WI38 (cell line): ENCODE measurements at regions not wholly inside any gene's neighbourhood (a gene's known extent, or its start where the extent isn't known, plus 50 kb on each side); places are given as distances from the start of the nearest gene placed in this dataset.

Source experiments
- H3K4me3 ChIP-seq: 2 replicates; pipeline ENCODE4 v1.5.1; 2011; ENCODE audit warnings: low read depth, mild to moderate bottlenecking, control low read depth, low read length
- TF ChIP-seq, protein P1 (sequence below): IDR thresholded peaks from 2 replicates; pipeline ENCODE4 v1.5.1; 2012; ENCODE audit warnings: low read depth, mild to moderate bottlenecking, control low read depth, low read length

DNA sequence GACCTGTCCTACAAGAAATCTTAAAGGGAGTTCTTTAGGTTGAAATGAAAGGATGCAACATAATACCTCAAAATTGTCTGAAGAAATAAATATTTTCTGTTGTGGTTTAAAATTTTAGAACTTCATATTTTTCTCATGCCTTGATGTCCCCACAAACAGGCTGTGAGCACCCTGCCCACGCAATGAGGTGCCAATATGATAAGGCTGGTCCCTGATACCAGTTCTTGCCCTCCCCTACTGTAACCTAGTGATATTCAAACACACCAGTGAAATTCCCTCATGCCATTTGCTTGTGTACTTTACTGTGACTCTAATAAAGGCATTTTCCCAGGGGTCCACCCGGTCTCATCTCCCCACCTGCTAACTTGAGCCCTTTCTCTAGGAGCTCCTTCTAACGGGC lies 67.3 kb upstream of the SIRPG start:
- H3K4me3 ChIP-seq, result no peak overlapping the region
- TF ChIP-seq, protein P1, sequence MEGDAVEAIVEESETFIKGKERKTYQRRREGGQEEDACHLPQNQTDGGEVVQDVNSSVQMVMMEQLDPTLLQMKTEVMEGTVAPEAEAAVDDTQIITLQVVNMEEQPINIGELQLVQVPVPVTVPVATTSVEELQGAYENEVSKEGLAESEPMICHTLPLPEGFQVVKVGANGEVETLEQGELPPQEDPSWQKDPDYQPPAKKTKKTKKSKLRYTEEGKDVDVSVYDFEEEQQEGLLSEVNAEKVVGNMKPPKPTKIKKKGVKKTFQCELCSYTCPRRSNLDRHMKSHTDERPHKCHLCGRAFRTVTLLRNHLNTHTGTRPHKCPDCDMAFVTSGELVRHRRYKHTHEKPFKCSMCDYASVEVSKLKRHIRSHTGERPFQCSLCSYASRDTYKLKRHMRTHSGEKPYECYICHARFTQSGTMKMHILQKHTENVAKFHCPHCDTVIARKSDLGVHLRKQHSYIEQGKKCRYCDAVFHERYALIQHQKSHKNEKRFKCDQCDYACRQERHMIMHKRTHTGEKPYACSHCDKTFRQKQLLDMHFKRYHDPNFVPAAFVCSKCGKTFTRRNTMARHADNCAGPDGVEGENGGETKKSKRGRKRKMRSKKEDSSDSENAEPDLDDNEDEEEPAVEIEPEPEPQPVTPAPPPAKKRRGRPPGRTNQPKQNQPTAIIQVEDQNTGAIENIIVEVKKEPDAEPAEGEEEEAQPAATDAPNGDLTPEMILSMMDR, result no peak

DNA sequence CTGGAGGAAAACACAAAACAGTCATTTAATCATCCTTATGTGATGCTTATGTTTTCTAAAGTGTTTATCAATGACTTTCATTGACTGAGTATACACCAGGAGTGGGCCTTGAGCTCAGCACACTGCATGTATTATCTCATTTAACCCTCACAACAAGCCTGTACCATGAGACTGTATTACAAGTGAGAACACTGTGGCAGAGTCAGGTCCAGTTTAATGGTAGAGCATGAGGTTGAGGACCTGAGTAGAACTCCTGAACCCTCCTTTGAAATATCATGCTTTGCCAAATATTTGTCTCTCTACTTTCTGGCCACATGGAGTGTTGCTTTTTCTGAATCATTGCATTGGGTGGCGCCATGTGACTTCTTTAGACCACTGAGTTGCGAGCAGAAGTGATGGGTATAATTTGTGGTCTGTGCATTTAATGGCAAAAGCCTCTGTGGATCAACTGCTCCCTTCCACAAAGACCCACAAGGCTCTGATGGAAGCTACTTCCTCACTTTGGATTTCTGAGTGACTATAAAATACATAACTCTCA lies 65.0 kb upstream of the SIRPG start:
- no peak overlapping the region for H3K4me3 ChIP-seq
- TF ChIP-seq, protein P1, result no peak

DNA sequence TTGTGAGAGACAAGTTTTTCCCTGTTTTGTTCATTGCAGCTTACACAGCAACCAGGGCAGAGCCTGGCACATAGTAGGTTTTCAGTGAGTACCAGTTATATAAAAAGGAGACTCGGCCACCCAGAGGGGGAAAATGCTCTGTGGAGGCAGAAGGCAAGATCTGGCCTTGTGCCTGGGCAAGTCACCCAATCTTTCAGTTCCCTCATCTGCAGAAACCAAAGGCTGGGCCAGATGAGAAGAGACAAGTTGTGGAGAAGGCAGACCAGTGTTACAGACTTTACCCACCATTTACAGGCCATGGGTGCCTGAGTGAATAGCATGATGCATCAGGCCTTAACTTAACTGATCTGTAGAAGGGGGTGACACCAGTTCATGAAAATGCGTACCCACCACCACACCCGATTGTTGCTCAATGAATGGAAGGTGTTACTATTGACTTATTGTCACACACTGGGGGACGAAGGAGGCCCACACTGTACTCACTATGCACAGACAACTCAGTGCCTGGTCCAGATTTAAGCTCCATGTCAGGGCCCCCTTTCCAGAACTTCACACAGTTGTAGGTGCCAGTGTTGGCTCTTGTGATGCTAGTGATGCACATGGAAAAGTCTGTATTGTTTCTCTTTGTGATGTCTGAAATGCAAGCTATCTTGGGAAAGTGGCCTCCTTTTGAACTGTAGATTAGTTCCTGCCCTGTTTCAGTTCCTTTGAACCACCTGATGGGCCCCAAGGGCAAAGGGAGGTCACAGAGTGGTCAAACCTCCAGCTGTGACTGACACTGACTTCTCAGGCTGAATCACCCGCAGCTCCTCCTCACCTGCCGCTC lies 64.3 kb upstream of the SIRPG start:
- no peak overlapping the region for H3K4me3 ChIP-seq
- TF ChIP-seq, protein P1, result no peak

DNA sequence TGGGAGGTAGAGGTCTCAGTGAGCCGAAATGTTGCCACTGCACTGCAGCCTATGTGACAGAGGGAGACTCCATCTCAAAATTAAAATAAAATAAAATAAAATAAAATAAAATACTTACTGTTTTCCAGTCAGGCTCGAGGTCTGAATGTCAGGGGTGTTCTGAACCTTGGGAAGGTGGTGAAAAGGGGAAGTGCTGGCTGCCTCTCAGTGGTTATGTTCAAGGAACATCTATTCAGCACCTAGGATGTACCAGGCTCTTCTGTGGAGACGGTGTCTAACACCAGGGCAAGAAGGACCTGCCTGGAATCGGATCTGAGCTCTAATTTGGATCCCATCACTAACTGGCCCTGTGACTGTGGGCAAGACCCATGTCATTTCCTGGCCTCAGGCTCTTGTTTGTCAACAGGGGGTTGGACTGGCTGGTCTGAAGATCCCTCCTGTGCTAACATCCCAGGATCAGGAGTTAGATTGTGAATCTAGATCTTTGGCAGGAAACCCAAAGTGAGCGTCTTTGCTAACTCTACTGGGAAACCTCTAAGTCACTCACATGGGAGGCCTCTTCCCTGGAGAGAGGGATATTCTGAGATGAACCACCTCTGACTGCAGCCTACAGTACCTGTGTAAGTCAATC lies 63.4 kb upstream of the SIRPG start:
- TF ChIP-seq, protein P1, result no peak
- H3K4me3 ChIP-seq, result no peak overlapping the region

DNA sequence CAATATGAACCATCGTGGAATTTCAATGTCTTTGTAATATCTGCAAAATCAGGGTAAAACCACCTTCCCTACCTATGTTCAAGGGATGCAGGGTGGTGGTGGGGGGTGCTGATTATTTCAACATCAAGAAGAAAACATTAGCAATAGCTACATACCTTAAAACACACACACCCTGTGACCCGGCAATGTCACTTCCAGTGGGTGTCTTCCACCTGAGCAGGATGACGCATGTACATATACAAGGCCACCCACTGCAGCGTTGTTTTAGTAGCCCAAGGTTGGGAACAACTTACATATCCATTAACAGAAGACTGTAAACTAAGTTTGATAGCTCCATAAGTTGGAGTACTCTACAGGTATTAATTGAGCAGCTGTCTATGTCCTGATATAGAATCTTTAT lies 62.6 kb upstream of the SIRPG start:
- TF ChIP-seq, protein P1, result no peak
- no peak overlapping the region for H3K4me3 ChIP-seq

DNA sequence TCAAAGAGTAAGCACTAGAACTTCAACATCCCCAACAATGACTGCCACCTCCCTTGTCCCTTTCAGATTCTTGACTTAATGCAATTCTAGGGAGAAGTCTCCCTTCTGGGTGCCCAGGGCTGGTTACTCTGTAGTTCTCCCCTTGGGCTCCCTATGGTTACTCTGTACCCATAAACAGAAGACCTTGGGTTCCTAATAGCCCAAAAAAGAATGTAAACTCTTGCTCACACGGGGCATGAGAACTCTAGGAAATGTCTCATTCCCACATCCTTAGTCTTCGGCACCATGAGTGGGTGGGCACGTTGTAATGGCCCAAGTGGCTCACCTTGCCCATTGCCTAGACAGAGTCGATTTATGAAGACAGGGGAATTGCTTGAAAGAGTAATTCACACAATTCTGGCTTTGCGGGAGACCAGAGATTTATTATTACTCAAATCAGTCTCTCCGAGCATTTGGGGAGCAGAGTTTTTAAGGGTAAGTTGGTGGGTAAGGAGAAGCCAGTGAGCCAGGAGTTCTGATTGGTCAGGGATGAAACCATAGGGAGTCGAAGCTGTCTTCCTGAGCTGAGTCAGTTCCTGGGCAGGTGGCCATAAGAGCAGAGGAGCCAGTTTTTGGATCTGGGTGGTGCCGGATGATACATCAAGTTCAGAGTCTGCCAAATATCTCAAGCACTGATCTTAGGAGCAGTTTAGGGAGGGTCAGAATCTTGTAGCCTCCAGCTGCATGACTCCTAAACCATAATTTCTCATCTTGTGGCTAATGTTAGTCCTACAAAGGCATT lies 61.2 kb upstream of the SIRPG start:
- H3K4me3 ChIP-seq, result no peak overlapping the region
- TF ChIP-seq, protein P1, result no peak
